DND-41 (cell line): ENCODE measurements at regions not wholly inside any gene's neighbourhood (a gene's known extent, or its start where the extent isn't known, plus 50 kb on each side); places are given as distances from the start of the nearest gene placed in this dataset.

Experiments used
- ATAC-seq: fragments of 200-7000 bp; cut with Tn5 transposase; 3 replicates; pipeline ENCODE4 v1.9.1; 2021; ENCODE audit warnings: low read depth; ENCODE audit not compliant: insufficient read depth
- DNase-seq: peaks from one replicate; pipeline ENCODE4 v3.0.0-alpha.2; 2020
- H2AFZ ChIP-seq: 2 replicates; pipeline ENCODE4 v1.6.0; 2012; ENCODE audit warnings: low read depth, low read length
- H3K27ac ChIP-seq: 2 replicates; pipeline ENCODE4 v1.5.1; 2012; ENCODE audit warnings: low read length, inconsistent platforms
- H3K27me3 ChIP-seq: fragments of 200-600 bp; sonication (generic); 2 replicates; pipeline ENCODE4 v1.6.0; 2012; ENCODE audit warnings: low read length, mild to moderate bottlenecking, inconsistent platforms; ENCODE audit not compliant: insufficient read depth, poor library complexity
- H3K36me3 ChIP-seq: 2 replicates; pipeline ENCODE4 v1.5.1; 2012; ENCODE audit warnings: low read length, inconsistent platforms; ENCODE audit not compliant: insufficient read depth
- H3K4me1 ChIP-seq: 2 replicates; pipeline ENCODE4 v1.5.1; 2012; ENCODE audit warnings: mild to moderate bottlenecking, low read length; ENCODE audit not compliant: insufficient read depth
- H3K4me2 ChIP-seq: 2 replicates; pipeline ENCODE4 v1.6.0; 2012; ENCODE audit warnings: mild to moderate bottlenecking, moderate library complexity, low read length, inconsistent platforms; ENCODE audit not compliant: insufficient read depth
- H3K4me3 ChIP-seq, 2 experiments: fragments of 200-600 bp in 1 of 2; shearing (Covaris generic) in 1 of 2; 2 replicates each; pipeline ENCODE4 v1.5.1; 2012 to 2016; ENCODE audit warnings: inconsistent platforms in 2 of 2, low read length in 2 of 2, mild to moderate bottlenecking in 2 of 2, low read depth in 1 of 2, moderate library complexity in 1 of 2
- H3K79me2 ChIP-seq: 2 replicates; pipeline ENCODE4 v1.6.0; 2012; ENCODE audit warnings: low read length, inconsistent platforms; ENCODE audit not compliant: insufficient read depth
- H3K9ac ChIP-seq: 2 replicates; pipeline ENCODE4 v1.6.0; 2012; ENCODE audit warnings: low read depth, mild to moderate bottlenecking, inconsistent platforms, low read length, moderate library complexity
- H3K9me3 ChIP-seq: 2 replicates; pipeline ENCODE4 v1.5.1; 2012; ENCODE audit warnings: low read length, moderate library complexity, mild to moderate bottlenecking, inconsistent platforms; ENCODE audit not compliant: insufficient read depth, severe bottlenecking
- H4K20me1 ChIP-seq: 2 replicates; pipeline ENCODE4 v1.6.0; 2012; ENCODE audit warnings: low read length; ENCODE audit not compliant: insufficient read depth
- EZH2 ChIP-seq: IDR thresholded peaks from 3 replicates; pipeline ENCODE4 v1.6.1; 2012; ENCODE audit warnings: borderline replicate concordance, low read depth, mild to moderate bottlenecking, moderate library complexity, low read length, inconsistent platforms; ENCODE audit not compliant: severe bottlenecking
- TF ChIP-seq, protein P1 (sequence below): IDR thresholded peaks from 2 replicates; pipeline ENCODE4 v1.5.1; 2012; ENCODE audit warnings: borderline replicate concordance, low read length, moderate library complexity, mild to moderate bottlenecking; ENCODE audit not compliant: poor library complexity, severe bottlenecking; ENCODE audit errors: extremely low read depth

DNA sequence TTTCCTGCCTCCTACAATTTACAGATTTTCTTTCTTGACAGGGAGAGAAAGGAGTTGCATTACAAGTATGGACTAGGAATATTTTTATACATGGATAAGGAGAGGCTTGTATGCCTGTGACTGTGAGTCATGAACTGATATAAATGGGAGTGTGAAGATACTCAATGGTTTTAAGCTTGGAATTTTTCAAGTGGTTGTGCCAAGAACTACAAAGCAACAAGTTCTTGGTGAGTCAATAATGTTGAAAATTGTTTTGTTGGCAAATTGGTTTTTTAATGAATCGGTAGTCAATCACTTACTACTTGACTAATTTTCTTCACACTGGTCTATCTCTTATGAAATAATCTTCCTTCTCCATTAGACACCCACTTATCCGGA, 58.9 kb upstream of the HMGA2 start:
- Histone ChIP-seq H3K4me1 (no peaks in the 10 kb centered on the region), H3K27ac (no peak overlapping the region), H3K4me2 (no peak overlapping the region), H3K27me3 (no peaks in the 10 kb centered on the region), H4K20me1 (no peaks in the 10 kb centered on the region), H2AFZ (no peak overlapping the region), H3K9me3 (no peaks in the 10 kb centered on the region), H3K4me3 (no peak overlapping the region), H3K36me3 (no peaks in the 10 kb centered on the region), H3K9ac (no peak overlapping the region), H3K79me2 (no peaks in the 10 kb centered on the region)
- TF ChIP-seq, protein P1, sequence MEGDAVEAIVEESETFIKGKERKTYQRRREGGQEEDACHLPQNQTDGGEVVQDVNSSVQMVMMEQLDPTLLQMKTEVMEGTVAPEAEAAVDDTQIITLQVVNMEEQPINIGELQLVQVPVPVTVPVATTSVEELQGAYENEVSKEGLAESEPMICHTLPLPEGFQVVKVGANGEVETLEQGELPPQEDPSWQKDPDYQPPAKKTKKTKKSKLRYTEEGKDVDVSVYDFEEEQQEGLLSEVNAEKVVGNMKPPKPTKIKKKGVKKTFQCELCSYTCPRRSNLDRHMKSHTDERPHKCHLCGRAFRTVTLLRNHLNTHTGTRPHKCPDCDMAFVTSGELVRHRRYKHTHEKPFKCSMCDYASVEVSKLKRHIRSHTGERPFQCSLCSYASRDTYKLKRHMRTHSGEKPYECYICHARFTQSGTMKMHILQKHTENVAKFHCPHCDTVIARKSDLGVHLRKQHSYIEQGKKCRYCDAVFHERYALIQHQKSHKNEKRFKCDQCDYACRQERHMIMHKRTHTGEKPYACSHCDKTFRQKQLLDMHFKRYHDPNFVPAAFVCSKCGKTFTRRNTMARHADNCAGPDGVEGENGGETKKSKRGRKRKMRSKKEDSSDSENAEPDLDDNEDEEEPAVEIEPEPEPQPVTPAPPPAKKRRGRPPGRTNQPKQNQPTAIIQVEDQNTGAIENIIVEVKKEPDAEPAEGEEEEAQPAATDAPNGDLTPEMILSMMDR = no peak
- TF ChIP-seq EZH2 = no peak
- ATAC-seq (no peak), DNase-seq (no peak)

- H3K9ac ChIP-seq = no peak overlapping the region
- no peaks in the 10 kb centered on the region for H3K9me3 ChIP-seq
- H3K4me1 ChIP-seq = no peaks in the 10 kb centered on the region
- no peaks in the 10 kb centered on the region for H3K27me3 ChIP-seq
- H3K4me3 ChIP-seq = no peak overlapping the region
- no peaks in the 10 kb centered on the region for H3K79me2 ChIP-seq
- DNase-seq (no peak), ATAC-seq (no peak)
- H3K36me3 ChIP-seq = no peaks in the 10 kb centered on the region
- no peaks in the 10 kb centered on the region for H4K20me1 ChIP-seq
- TF ChIP-seq EZH2 = no peak
- TF ChIP-seq, protein P1 = no peak
- no peak overlapping the region for H3K27ac ChIP-seq
- H2AFZ ChIP-seq = no peak overlapping the region
- no peak overlapping the region for H3K4me2 ChIP-seq
Observed at GRCh38 chr12:65769880-65770279, 54.4 kb upstream of the HMGA2 start.
